PC-9 (cell line): ENCODE measurements at regions not wholly inside any gene's neighbourhood (a gene's known extent, or its start where the extent isn't known, plus 50 kb on each side); places are given as distances from the start of the nearest gene placed in this dataset.

Experiments used
- BruUV-seq: library from RNA; stranded (reverse); fragments of 400-500 nt; replicated peaks from 2 replicates; lab custom pipeline; 2021; lab: Mats Ljungman, UMichigan
- CTCF ChIA-PET: fragments of 300-600 bp; sonication (Branson Sonifier 250); formaldehyde crosslinking; loops from one replicate; lab custom pipeline; 2022; ENCODE audit warnings: antibody characterized with exemption; lab: Charles Lee
- POLR2A ChIA-PET: fragments of 300-600 bp; sonication (Branson Sonifier 250); formaldehyde crosslinking; loops from one replicate; lab custom pipeline; 2022; ENCODE audit warnings: antibody characterized with exemption; ENCODE audit not compliant: unreplicated experiment; lab: Charles Lee
- DNase-seq, 2 experiments: peaks; one replicate each; pipeline versions ENCODE4 v3.0.0 to v3.0.0-alpha.2; 2015 to 2022; ENCODE audit warnings: mixed read lengths in 1 of 2
- H2AFZ ChIP-seq: fragments of 200-600 bp; sonication (generic); 2 replicates; pipeline ENCODE4 v1.8.1; 2017; ENCODE audit warnings: antibody characterized with exemption
- H3F3A ChIP-seq: fragments of 200-600 bp; sonication (generic); 2 replicates; pipeline ENCODE4 v1.8.1; 2017; ENCODE audit warnings: antibody characterized with exemption, mild to moderate bottlenecking, low read depth; ENCODE audit not compliant: insufficient read depth
- H3K27ac ChIP-seq: fragments of 200-600 bp; sonication (generic); 2 replicates; pipeline ENCODE4 v1.6.1; 2016; ENCODE audit warnings: mixed run types
- H3K27me3 ChIP-seq: fragments of 200-600 bp; sonication (generic); 2 replicates; pipeline ENCODE4 v1.6.1; 2016; ENCODE audit warnings: low read depth, mixed run types; ENCODE audit not compliant: insufficient read depth
- H3K36me3 ChIP-seq: fragments of 200-600 bp; sonication (generic); 2 replicates; pipeline ENCODE4 v1.6.1; 2016; ENCODE audit warnings: low read depth, mixed run types
- H3K4me1 ChIP-seq: fragments of 200-600 bp; sonication (generic); replicated peaks from 2 replicates; pipeline ENCODE4 v1.6.1; 2016; ENCODE audit warnings: mixed run types; ENCODE audit not compliant: insufficient read depth
- H3K4me2 ChIP-seq: fragments of 200-600 bp; sonication (generic); 2 replicates; pipeline ENCODE4 v1.6.1; 2017; ENCODE audit warnings: mixed run types
- H3K4me3 ChIP-seq: fragments of 200-600 bp; sonication (generic); 2 replicates; pipeline ENCODE4 v1.6.1; 2016; ENCODE audit warnings: mixed run types
- H3K79me2 ChIP-seq: fragments of 200-600 bp; sonication (generic); 2 replicates; pipeline ENCODE4 v1.6.1; 2017; ENCODE audit warnings: low read depth, mixed run types
- H3K9me2 ChIP-seq: fragments of 200-600 bp; sonication (generic); 2 replicates; pipeline ENCODE4 v1.8.1; 2017; ENCODE audit warnings: mild to moderate bottlenecking; ENCODE audit not compliant: insufficient read depth
- H3K9me3 ChIP-seq: fragments of 200-600 bp; sonication (generic); 2 replicates; pipeline ENCODE4 v1.8.1; 2016; ENCODE audit warnings: low read depth; ENCODE audit not compliant: insufficient read depth
- H4K20me1 ChIP-seq: fragments of 200-600 bp; sonication (generic); 2 replicates; pipeline ENCODE4 v1.8.1; 2017; ENCODE audit not compliant: insufficient read depth
- EZH2 ChIP-seq: fragments of 200-600 bp; sonication (generic); IDR thresholded peaks from 2 replicates; pipeline ENCODE4 v1.8.0; 2017; ENCODE audit warnings: antibody characterized with exemption, low read depth
- intact Hi-C: fragments of 100-400 bp; cut with micrococcal nuclease; formaldehyde crosslinking; loops from one replicate; pipeline ENCODE4 v1.10.0; 2022; ENCODE audit not compliant: unreplicated experiment
- TF ChIP-seq, protein P1 (sequence below): fragments of 200-600 bp; sonication (generic); conservative IDR thresholded peaks from 2 replicates; pipeline ENCODE4 v1.6.1; 2017; ENCODE audit warnings: mixed run types, antibody characterized with exemption, mild to moderate bottlenecking, moderate library complexity

DNA sequence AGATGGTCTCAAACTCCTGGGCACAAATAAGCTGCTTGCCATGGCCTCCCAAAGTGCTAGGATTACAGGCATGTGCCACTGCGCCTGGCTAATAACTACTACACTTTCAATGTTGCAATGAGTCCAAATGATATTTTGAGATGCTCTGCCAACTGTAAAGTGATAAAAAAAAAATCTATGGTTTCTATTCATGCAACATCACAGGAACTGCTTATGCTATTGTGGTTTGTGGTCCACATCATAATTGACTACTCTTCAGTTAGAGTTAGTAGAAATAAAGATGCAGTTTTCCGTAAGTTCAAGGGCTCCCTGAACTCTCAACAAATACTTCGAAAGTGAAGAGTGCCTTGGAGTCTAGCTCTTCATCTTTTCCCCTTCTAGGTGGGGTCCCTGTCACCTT lies 239.4 kb downstream of the C12orf75 start:
- Histone ChIP-seq H3K36me3 (no peaks in the 10 kb centered on the region), H3K4me3 (no peak overlapping the region), H3K9me3 (no peaks in the 10 kb centered on the region), H4K20me1 (no peaks in the 10 kb centered on the region), H3K9me2 (no peaks in the 10 kb centered on the region), H3K4me2 (no peak overlapping the region), H2AFZ (no peak overlapping the region), H3K79me2 (no peaks in the 10 kb centered on the region), H3K27me3 (no peaks in the 10 kb centered on the region), H3K27ac (no peak overlapping the region), H3K4me1 (no peaks in the 10 kb centered on the region), H3F3A (no peaks in the 10 kb centered on the region)
- intact Hi-C loops, result no loop called here
- TF ChIP-seq, protein P1, sequence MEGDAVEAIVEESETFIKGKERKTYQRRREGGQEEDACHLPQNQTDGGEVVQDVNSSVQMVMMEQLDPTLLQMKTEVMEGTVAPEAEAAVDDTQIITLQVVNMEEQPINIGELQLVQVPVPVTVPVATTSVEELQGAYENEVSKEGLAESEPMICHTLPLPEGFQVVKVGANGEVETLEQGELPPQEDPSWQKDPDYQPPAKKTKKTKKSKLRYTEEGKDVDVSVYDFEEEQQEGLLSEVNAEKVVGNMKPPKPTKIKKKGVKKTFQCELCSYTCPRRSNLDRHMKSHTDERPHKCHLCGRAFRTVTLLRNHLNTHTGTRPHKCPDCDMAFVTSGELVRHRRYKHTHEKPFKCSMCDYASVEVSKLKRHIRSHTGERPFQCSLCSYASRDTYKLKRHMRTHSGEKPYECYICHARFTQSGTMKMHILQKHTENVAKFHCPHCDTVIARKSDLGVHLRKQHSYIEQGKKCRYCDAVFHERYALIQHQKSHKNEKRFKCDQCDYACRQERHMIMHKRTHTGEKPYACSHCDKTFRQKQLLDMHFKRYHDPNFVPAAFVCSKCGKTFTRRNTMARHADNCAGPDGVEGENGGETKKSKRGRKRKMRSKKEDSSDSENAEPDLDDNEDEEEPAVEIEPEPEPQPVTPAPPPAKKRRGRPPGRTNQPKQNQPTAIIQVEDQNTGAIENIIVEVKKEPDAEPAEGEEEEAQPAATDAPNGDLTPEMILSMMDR, result no peak
- DNase-seq, result no peak
- POLR2A ChIA-PET, result no interaction called here
- CTCF ChIA-PET, result no interaction called here
- BruUV-seq, result no TSS peak

DNA sequence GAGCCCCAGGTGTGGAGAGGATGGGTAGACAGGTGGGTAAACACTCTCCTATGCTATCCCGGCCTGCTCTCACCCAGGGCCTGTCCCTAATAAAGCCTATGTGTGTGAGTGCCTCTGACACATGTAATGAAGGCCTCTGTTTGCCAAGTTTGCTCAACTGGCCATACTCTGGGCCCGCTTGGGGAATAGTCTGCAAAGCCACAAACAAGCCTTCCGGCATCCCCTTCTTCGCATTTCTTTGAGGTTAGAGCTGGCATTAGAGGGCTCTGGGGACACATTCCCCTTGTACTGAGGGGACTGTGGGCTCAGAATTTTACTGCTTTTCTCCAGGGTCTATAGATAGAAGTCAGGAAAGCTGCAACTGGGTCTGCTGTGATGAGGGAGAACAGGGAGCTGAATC lies 240.5 kb downstream of the C12orf75 start:
- Histone ChIP-seq H3K9me3 (no peaks in the 10 kb centered on the region), H3F3A (no peaks in the 10 kb centered on the region), H3K27ac (no peak overlapping the region), H3K79me2 (no peaks in the 10 kb centered on the region), H2AFZ (no peak overlapping the region), H4K20me1 (no peaks in the 10 kb centered on the region), H3K36me3 (no peaks in the 10 kb centered on the region), H3K4me2 (no peak overlapping the region), H3K27me3 (no peaks in the 10 kb centered on the region), H3K4me3 (no peak overlapping the region), H3K4me1 (no peaks in the 10 kb centered on the region), H3K9me2 (no peaks in the 10 kb centered on the region)
- intact Hi-C loops, result no loop called here
- BruUV-seq, result no TSS peak
- no peak for DNase-seq
- no peak for TF ChIP-seq EZH2
- ChIA-PET CTCF (no interaction called here), POLR2A (no interaction called here)

DNA sequence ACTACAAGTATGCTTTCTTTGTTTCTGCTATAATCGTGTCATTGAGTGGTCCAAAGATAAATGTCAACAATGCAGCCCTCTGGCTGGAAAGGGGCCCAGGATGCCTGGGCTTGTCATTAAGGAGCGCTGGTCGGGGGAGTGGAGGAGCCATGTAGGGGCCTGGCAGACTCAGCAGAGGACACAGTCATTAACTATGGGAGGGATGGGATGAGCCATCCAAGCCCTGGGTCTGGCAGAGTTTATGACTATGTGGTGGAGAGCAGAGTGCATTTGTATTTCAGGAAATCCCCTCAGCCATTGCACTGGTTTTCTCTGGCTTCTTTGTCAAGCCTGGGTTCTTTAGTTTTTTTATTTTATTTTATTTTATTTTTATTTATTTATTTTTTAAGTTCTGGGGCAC lies 243.1 kb downstream of the C12orf75 start:
- H3K4me3 ChIP-seq, result no peak overlapping the region
- no peaks in the 10 kb centered on the region for H4K20me1 ChIP-seq
- no TSS peak for BruUV-seq
- intact Hi-C loops, result no loop called here
- no peak overlapping the region for H3K27ac ChIP-seq
- H3K36me3 ChIP-seq, result no peaks in the 10 kb centered on the region
- no peak for DNase-seq
- no peaks in the 10 kb centered on the region for H3K79me2 ChIP-seq
- ChIA-PET POLR2A (no interaction called here), CTCF (no interaction called here)
- TF ChIP-seq EZH2, result no peak
- no peaks in the 10 kb centered on the region for H3K4me1 ChIP-seq
- no peaks in the 10 kb centered on the region for H3F3A ChIP-seq
- H3K4me2 ChIP-seq, result no peak overlapping the region
- H2AFZ ChIP-seq, result no peak overlapping the region
- H3K27me3 ChIP-seq, result no peaks in the 10 kb centered on the region
- no peaks in the 10 kb centered on the region for H3K9me2 ChIP-seq
- no peaks in the 10 kb centered on the region for H3K9me3 ChIP-seq

DNA sequence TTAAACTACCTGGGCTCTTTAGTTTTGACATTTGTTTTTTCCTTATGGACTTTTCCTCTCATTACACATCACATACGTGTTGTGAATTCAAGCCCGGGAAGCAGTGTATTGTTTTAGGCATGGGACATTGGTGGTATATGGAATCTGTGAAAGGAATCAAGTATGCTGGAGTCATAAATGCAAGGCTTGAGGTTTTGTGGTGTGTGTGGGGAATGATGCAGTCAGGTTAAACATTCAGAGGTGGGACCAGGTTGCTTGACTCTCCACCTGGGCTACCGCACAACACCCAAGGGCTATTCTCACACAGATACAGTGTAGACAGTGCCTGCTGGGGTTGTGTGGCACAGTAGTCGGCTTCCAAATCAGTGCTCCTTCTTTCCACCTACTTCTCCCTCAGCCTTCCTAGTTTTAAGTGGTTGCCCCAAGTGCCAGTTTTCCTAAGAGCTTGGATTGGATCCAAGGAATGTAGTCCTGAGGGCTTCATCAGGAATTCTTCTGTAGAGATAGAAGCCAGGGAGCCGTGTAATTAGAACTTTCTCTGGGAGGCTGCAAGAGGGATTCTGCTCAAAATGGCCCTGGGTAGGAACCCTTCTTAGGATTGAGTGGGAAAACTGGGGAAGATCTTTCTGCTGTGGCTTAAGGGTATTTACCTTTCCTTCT lies 243.7 kb downstream of the C12orf75 start:
- Histone ChIP-seq H3K9me2 (no peaks in the 10 kb centered on the region), H2AFZ (no peak overlapping the region), H3K4me1 (no peaks in the 10 kb centered on the region), H3K36me3 (no peaks in the 10 kb centered on the region), H3K27ac (no peak overlapping the region), H3K9me3 (no peaks in the 10 kb centered on the region), H3K4me3 (no peak overlapping the region), H3K4me2 (no peak overlapping the region), H3F3A (no peaks in the 10 kb centered on the region), H3K27me3 (no peaks in the 10 kb centered on the region), H4K20me1 (no peaks in the 10 kb centered on the region), H3K79me2 (no peaks in the 10 kb centered on the region)
- no peak for DNase-seq
- ChIA-PET CTCF (no interaction called here), POLR2A (interaction anchor here (0.6 kb wide), 1 partner anchor 1112 kb away, joined by 3 read pairs; no protein-coding TSS in a partner anchor)
- no TSS peak for BruUV-seq
- intact Hi-C loops, result no loop called here
- no peak for TF ChIP-seq EZH2
- TF ChIP-seq, protein P1, result no peak
